Retinal pigment epithelial cell (primary cell): ENCODE measurements at regions not wholly inside any gene's neighbourhood (a gene's known extent, or its start where the extent isn't known, plus 50 kb on each side); places are given as distances from the start of the nearest gene placed in this dataset.

ENCODE experiments used
- DNase-seq: peaks from one replicate; pipeline ENCODE4 v3.0.0-alpha.2; 2010; ENCODE audit warnings: low read depth
- H3K4me3 ChIP-seq: 2 replicates; pipeline ENCODE4 v1.5.1; 2011; ENCODE audit warnings: mild to moderate bottlenecking, low read length, control low read depth, moderate library complexity
- TF ChIP-seq, protein P1 (sequence below): conservative IDR thresholded peaks from 2 replicates; pipeline ENCODE4 v1.5.1; 2011; ENCODE audit warnings: low read depth, low read length, control low read depth, inconsistent platforms

- TF ChIP-seq, protein P1, sequence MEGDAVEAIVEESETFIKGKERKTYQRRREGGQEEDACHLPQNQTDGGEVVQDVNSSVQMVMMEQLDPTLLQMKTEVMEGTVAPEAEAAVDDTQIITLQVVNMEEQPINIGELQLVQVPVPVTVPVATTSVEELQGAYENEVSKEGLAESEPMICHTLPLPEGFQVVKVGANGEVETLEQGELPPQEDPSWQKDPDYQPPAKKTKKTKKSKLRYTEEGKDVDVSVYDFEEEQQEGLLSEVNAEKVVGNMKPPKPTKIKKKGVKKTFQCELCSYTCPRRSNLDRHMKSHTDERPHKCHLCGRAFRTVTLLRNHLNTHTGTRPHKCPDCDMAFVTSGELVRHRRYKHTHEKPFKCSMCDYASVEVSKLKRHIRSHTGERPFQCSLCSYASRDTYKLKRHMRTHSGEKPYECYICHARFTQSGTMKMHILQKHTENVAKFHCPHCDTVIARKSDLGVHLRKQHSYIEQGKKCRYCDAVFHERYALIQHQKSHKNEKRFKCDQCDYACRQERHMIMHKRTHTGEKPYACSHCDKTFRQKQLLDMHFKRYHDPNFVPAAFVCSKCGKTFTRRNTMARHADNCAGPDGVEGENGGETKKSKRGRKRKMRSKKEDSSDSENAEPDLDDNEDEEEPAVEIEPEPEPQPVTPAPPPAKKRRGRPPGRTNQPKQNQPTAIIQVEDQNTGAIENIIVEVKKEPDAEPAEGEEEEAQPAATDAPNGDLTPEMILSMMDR, result no peak
- H3K4me3 ChIP-seq, result no peak overlapping the region
- no peak for DNase-seq
These were observed 239.8 kb upstream of the TMEM72 start for GRCh38 chr10:44671319-44671718.

DNA sequence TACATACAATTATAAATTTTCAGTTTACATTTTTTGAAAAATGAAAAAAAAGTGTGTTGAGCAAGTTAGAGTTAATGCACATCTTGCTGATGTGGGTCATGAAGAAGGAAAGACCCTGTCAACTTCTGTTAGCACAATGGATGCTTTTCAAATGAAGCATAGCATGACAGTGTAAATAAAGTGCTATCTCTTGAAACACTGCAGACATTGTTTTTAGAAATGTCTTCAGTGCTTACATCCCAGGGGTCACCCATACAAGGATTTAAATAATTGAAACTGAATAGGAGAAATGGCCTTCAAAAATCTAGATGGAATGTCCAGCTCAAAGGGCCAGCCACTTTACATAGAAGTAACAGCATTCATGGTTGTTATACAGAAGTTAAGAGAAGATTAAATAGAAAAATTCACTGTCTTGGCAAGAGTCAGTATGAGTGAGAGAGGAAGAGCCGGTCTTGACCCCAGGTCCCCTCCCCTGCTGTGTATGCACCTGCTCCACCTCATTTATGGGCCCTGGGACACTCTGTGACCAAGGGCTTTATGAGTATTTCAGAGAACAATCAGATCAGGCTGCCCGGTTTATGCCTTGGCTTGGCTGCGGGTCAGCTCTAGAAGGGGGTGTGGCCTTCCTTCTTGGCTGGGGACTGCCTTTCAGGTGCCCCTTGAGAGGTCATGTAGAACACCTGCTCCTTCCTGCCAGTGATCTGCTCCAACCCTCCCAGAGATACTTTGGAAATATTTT lies 237.7 kb upstream of the TMEM72 start:
- no peak overlapping the region for H3K4me3 ChIP-seq
- TF ChIP-seq, protein P1, result no peak
- no peak for DNase-seq

DNA sequence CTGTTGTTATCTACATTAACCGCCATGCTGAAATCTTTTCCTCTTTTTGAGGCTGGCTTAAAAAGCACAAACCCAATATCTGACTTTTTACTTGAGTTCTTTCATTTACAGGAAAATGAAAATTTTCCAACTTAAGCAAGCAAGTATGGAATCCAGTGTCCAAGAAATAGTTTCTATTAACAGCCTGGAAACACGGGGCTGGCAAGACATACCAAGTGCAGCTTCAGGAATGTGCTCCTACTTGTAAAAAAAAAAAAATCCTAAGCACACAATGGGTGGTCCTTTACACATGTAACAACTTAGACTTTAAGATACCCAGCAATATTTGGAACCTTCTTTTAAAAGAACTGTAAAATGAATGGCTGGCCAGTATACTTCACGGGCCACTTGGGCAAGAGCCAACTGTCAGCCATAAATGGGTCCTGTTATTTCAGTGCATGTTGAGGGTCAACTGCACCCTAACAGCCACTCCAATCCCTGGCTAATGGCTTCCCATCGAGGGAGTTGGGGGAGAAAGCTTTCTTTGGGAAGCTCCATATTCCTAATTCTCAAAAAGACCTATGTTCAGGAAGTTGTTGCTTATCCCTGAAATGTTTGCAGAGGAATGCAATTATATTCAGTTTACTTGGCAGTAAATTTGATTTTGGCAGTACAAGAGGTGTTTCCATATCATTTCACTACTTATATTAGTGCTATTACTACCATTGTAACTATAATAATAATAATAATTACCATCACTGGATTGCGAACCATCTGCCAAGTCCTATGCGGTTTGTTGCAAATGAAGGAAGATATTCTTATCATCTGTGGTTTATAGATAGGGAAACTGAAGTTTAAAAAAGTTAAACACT lies 236.4 kb upstream of the TMEM72 start:
- TF ChIP-seq, protein P1, result no peak
- no peak overlapping the region for H3K4me3 ChIP-seq
- DNase-seq, result no peak

- H3K4me3 ChIP-seq, result no peak overlapping the region
- DNase-seq, result no peak
- TF ChIP-seq, protein P1, result no peak
These were observed 235.7 kb upstream of the TMEM72 start for GRCh38 chr10:44675387-44675874.

DNA sequence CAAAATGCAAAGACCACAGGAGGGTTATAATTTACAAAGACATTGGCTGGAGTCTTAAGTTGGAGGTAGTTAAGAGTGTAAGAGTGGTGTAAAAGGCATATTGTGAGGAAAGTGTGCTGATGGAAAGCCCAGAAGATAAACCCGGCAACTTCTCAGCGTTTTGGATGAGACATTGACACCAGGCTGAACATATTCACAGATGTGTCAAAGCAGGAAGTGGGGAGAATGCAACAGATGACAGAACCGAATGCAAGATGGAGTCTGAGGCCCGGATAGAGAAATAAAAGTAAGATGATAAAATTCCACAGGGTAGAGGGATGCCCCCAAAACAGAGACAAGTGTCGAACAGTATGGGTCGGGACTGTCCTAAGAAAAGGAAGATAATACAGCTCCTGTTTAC lies 230.4 kb upstream of the TMEM72 start:
- no peak for DNase-seq
- H3K4me3 ChIP-seq, result no peak overlapping the region
- TF ChIP-seq, protein P1, result no peak

- TF ChIP-seq, protein P1, result no peak
- no peak for DNase-seq
- H3K4me3 ChIP-seq, result no peak overlapping the region
These were observed 228.6 kb upstream of the TMEM72 start for GRCh38 chr10:44682507-44682906.

DNA sequence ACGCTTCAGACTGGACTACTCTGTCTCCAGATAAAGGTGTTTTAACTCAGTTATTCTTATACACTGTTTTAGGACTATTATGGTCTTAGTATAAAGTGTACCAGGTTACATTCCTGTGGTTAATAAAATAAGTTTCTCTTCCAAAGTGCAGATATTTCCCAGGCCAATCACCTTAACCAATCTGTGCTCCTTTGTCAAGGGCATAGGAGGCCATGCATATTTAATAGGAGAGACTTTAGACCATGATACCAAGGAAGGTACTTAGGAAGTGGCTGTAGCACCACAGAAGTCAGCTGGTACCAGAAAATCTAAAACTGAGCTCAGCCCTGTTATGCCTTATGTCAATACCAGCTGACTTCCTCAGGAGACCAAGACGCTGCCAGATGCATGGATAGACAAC lies 226.5 kb upstream of the TMEM72 start:
- DNase-seq, result peak; percentile 13
- TF ChIP-seq, protein P1, result no peak
- H3K4me3 ChIP-seq, result no peak overlapping the region
